HUES6 (cell line): ENCODE measurements at regions not wholly inside any gene's neighbourhood (a gene's known extent, or its start where the extent isn't known, plus 50 kb on each side); places are given as distances from the start of the nearest gene placed in this dataset.
"Not testable (repeated sequence)": the region's sequence is repeated elsewhere in the genome, so short reads cannot be mapped to it uniquely, and the experiment has no call there.

Source experiments
- H3K27ac ChIP-seq: 2 replicates; pipeline ENCODE4 v1.7.0; 2013; ENCODE audit warnings: low read depth, mild to moderate bottlenecking, low read length, inconsistent platforms
- H3K27me3 ChIP-seq: 2 replicates; pipeline ENCODE4 v1.6.1; 2013; ENCODE audit warnings: low read length; ENCODE audit not compliant: control insufficient read depth, insufficient read depth
- H3K36me3 ChIP-seq: 2 replicates; pipeline ENCODE4 v1.6.1; 2013; ENCODE audit warnings: low read length; ENCODE audit not compliant: control insufficient read depth, insufficient read depth
- H3K4me1 ChIP-seq: 2 replicates; pipeline ENCODE4 v1.6.1; 2013; ENCODE audit warnings: low read length; ENCODE audit not compliant: control insufficient read depth, insufficient read depth
- H3K4me3 ChIP-seq: 2 replicates; pipeline ENCODE4 v1.5.1; 2013; ENCODE audit warnings: low read depth, low read length
- H3K9ac ChIP-seq: one replicate; pipeline ENCODE4 v1.6.1; 2013; ENCODE audit warnings: mild to moderate bottlenecking, low read length
- H3K9me3 ChIP-seq: 2 replicates; pipeline ENCODE4 v1.6.1; 2013; ENCODE audit warnings: low read depth, low read length; ENCODE audit not compliant: control insufficient read depth, insufficient read depth

DNA sequence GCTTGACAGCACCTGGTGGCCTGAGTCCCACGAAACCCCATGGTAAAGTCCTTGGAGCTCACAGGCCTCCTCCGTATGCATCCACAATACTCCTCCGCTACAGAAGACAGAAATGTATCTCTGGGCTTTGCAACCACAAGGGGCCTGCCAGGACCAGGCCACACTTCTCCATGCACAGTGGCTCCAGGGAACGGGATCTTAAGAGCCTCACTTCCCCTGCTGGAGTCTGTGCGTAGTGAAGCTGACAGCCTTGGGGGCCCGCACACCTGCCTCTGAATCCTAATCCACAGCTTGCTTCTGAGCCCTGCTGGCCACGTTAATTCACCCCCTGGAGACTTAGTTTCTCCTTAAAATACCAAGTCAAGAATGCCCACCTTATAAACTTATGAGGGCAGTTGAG is 125.7 kb downstream of the COPRS start:
- Histone ChIP-seq H3K9me3 (peaks cover 3% of the 10 kb centered on the region; the same call in 1 of the 2 replicates), H3K4me1 (no peaks in the 10 kb centered on the region), H3K27ac (no peak overlapping the region), H3K27me3 (no peaks in the 10 kb centered on the region), H3K36me3 (no peaks in the 10 kb centered on the region), H3K4me3 (no peak overlapping the region), H3K9ac (no peak overlapping the region)

DNA sequence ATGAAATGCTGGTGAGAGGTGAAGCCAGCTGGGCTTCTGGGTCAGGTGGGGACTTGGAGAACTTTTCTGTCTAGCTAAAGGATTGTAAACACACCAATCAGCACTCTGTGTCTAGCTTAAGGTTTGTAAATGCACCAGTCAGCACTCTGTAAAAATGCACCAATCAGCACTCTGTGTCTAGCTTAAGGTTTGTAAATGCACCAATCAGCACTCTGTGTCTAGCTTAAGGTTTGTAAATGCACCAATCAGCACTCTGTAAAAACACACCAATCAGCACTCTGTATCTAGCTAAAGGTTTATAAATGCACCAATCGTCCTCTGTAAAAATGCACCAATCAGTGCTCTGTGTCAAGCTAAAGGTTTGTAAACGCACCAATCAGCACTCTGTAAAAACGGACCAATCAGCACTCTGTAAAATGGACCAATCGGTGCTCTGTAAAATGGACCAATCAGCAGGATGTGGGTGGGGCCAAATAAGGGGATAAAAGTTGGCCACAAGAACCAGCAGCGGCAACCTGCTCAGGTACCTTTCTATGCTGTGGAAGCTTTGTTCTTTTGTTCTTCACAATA is 127.4 kb downstream of the COPRS start:
- not testable (repeated sequence) for H3K4me3 ChIP-seq, H3K9ac ChIP-seq, H3K4me1 ChIP-seq, H3K36me3 ChIP-seq, H3K27ac ChIP-seq, H3K9me3 ChIP-seq, H3K27me3 ChIP-seq

DNA sequence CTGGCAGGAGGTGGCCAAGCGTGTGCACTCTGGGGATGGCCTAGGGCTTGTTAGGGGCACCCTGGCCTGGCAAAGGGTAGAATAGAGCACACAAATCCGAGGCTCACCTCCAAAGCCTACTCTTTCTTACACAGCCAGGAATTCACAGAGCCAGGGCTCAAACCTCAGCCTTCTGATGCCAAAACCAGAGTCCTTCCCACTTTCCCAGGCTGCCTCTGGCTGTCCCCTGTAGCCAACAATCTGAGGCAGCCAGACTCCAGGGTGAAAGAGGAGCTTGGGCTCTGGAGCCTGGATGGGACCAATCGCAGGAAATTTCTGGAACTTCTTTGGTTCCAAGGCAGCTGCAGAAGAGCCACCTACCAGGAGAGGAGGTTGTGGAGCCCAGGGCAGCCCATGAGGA is 127.9 kb downstream of the COPRS start:
- no peaks in the 10 kb centered on the region for H3K4me1 ChIP-seq
- peaks cover 3% of the 10 kb centered on the region; the same call in 1 of the 2 replicates for H3K9me3 ChIP-seq
- no peaks in the 10 kb centered on the region for H3K27me3 ChIP-seq
- no peaks in the 10 kb centered on the region for H3K36me3 ChIP-seq
- no peak overlapping the region for H3K27ac ChIP-seq
- no peak overlapping the region for H3K4me3 ChIP-seq
- H3K9ac ChIP-seq = no peak overlapping the region

DNA sequence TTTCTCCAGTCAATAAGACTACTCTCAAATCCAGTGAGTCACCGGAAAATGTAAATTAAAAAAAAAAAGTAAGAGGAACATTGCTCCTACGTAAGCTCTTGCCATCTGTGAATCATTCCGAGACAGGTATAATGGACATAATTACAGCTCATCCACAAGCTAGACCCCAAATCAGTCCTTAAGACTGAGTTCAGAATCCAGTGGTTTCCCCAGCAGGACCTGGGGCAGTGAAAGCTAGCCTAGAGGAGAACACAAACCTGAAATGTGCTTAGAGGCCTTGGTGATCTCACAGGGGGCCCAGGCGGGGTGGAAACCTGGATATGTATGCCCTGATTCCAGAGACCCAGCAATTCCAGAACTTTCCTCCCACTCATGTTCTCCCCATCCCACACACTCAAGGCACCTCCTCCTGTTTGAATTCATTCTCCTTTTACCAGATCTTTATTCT is 132.0 kb downstream of the COPRS start:
- Histone ChIP-seq H3K27ac (no peak overlapping the region), H3K27me3 (no peaks in the 10 kb centered on the region), H3K4me3 (no peak overlapping the region), H3K9me3 (peaks cover 2% of the 10 kb centered on the region; the same call in 1 of the 2 replicates), H3K4me1 (no peaks in the 10 kb centered on the region), H3K36me3 (no peaks in the 10 kb centered on the region), H3K9ac (no peak overlapping the region)

DNA sequence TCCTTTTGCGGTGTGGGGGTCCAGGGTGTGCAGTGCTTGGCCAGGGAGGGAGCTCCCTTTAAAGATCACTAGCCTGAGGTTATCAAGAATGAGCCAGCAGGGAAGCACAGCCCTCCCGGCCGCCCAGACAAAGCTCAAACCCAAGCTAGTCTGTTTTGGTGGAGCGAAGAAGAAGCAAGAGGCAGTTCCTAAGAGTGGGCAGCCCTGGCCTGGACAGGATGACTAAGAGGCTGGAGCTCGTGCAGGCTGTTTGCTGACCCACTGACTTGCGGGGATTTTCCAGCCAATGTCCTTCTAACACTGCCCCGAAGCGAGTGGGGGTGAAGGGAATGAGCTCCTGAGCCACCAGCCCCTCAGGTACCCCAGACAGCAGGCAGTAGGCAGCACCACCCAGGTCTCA is 134.4 kb downstream of the COPRS start:
- Histone ChIP-seq H3K4me1 (no peaks in the 10 kb centered on the region), H3K4me3 (no peak overlapping the region), H3K27ac (no peak overlapping the region), H3K36me3 (no peaks in the 10 kb centered on the region), H3K27me3 (no peaks in the 10 kb centered on the region), H3K9ac (no peak overlapping the region), H3K9me3 (no peaks in the 10 kb centered on the region)

DNA sequence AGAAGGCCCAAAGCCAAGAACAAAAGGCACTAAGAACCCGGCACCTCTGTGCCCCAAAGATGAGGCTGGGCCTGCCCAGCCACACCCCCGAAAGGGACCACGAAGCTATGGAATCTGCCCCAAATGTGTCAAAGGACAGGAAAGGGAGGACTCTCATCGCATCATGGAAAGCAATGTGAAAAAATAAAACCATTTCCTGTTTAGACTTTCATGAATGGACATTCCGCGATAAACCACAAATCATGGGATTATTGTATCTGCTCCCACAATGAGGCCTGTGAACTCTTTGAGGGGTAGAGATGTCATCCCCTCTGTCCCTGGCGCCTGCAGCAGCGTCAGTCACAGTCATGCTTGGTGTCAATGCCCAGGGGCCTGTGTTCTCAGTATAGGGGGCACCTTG is 135.0 kb downstream of the COPRS start:
- H3K9me3 ChIP-seq = no peaks in the 10 kb centered on the region
- no peaks in the 10 kb centered on the region for H3K27me3 ChIP-seq
- no peak overlapping the region for H3K4me3 ChIP-seq
- H3K9ac ChIP-seq = no peak overlapping the region
- no peaks in the 10 kb centered on the region for H3K4me1 ChIP-seq
- no peak overlapping the region for H3K27ac ChIP-seq
- no peaks in the 10 kb centered on the region for H3K36me3 ChIP-seq

DNA sequence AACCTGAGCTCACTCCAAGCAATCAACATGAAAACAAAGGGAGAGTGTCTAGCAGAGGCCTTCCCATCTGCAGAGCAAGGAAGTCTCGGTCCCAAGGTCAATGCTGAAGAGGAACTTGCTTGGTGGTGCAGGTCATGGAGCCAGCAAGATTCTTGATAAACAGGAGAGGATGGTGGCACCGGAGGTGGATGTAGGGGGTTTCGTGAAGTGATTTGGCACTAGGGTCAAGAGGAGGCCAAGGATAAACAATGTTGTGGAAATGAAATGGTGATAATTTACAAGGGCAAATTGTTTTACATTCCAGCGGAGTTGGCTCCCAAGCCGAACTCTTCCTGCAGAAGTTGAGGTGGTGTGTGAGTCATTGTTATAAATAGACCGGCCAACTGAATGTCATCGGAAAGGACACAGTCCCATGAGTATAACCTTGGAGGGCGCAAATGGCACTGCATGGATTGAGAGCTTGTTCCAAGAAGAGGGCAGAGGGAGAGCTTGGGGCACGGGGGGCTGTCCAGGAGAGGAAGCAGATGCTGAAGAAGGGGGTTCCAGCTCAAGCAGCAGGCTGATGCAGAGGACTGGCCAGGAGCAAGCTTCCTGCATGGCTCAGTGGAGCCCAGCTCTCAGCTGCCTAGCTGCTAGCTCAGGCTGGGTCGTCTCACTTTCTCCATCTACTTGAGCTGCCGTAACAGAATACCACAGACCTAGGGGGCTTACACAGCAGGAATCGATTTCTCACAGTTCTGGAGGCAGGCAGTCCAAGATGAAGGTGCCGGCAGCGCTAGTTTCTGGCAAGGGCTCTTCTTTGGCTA is 136.6 kb downstream of the COPRS start:
- H3K4me3 ChIP-seq = no peak overlapping the region
- no peaks in the 10 kb centered on the region for H3K36me3 ChIP-seq
- no peaks in the 10 kb centered on the region for H3K27me3 ChIP-seq
- no peaks in the 10 kb centered on the region for H3K4me1 ChIP-seq
- no peaks in the 10 kb centered on the region for H3K9me3 ChIP-seq
- H3K9ac ChIP-seq = no peak overlapping the region
- no peak overlapping the region for H3K27ac ChIP-seq

DNA sequence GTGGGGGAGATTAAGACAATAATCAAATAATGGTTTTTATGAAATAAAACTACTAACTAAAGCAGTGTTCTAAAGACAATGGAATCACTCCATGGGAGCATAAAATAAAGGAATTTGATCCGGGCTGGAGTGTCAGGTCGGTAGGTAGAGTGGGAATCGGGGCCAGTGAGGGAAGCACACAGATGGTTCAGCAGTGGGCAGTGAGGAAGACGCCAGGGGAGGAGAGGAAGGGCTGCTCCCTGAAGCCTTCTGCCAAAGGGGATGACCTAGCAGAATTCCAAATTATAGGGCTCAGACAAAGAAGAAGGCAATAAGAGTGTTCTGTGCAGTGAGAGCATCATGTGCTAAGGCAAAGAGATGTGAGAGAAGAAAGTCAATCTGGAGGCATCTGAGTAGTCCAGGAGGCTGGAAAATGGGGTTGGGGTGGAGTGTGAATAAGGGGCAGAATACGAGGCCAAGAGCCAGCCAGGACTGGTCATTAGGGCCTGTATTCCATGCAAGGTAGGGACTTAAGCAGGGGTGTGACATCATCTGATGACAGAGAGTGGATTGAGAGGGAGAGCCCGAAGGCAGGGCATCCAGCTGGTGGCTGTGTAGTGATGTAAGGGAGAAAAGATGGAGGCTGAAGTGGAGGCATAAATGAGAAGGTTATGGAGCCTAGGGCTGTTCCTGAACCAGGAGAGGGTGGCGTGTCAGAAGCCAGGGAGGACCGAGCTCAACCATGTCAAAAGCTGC is 137.6 kb downstream of the COPRS start:
- Histone ChIP-seq H3K36me3 (no peaks in the 10 kb centered on the region), H3K27ac (no peak overlapping the region), H3K4me3 (no peak overlapping the region), H3K9ac (no peak overlapping the region), H3K9me3 (no peaks in the 10 kb centered on the region), H3K4me1 (no peaks in the 10 kb centered on the region), H3K27me3 (no peaks in the 10 kb centered on the region)

DNA sequence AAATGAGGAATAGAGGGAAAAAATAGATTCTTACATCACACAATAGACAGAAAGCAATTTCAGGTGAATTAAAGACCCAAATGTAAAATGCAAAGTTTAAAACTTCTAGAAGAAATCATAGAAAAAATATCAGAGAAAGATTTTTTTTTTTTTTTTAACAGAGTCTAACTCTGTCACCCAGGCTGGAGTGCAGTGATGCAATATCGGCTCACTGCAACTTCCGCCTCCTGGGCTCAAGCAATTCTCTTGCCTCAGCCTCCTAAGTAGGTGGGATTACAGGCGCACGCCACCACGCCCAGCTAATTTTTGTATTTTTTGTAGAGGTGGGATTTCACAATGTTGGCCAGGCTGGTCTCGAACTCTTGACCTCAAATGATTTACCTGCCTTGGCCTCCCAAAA is 141.8 kb downstream of the COPRS start:
- not testable (repeated sequence) for H3K4me1 ChIP-seq, H3K9ac ChIP-seq, H3K27me3 ChIP-seq, H3K36me3 ChIP-seq, H3K4me3 ChIP-seq, H3K9me3 ChIP-seq, H3K27ac ChIP-seq

DNA sequence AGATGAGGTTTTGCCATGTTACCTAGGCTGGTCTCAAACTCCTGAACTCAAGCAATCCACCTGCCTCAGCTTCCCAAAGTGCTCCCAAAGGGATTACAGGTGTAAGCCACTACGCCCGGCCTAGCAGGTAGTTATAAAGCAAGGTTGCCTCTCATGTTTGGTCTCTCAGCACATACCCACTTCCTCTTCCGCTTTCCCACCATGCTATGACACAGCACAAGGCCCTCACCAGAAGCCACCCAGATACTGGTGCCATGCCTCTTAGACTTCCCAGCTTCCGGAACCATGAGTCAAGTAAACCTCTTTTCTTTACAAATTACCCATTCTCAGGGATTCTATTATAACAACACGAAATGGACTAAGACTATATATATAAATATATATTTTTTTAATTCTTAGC is 143.6 kb downstream of the COPRS start:
- Histone ChIP-seq H3K9ac (no peak overlapping the region), H3K4me3 (no peak overlapping the region), H3K4me1 (no peaks in the 10 kb centered on the region), H3K36me3 (no peaks in the 10 kb centered on the region), H3K27ac (no peak overlapping the region), H3K27me3 (no peaks in the 10 kb centered on the region), H3K9me3 (no peaks in the 10 kb centered on the region)

DNA sequence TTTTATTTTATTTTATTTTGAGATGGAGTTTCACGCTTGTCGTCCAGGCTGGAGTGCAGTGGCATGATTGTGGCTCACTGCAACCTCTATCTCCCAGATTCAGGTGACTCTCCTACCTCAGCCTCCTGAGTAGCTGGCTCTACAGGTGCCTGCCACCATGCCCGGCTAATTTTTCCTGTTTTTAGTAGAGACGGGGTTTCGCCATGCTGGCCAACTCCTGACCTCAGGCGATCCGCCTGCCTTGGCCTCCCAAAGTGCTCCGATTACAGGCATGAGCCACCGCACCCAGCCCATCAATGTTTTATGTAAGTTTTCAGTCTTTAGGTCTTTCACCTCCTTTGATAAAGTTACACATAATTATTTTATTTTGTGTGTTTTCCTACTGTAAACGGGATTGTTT is 154.6 kb downstream of the COPRS start:
- no peaks in the 10 kb centered on the region for H3K36me3 ChIP-seq
- no peaks in the 10 kb centered on the region for H3K4me1 ChIP-seq
- H3K9me3 ChIP-seq = peaks cover 4% of the 10 kb centered on the region; the same call in 1 of the 2 replicates
- no peaks in the 10 kb centered on the region for H3K27me3 ChIP-seq
- H3K9ac ChIP-seq = no peak overlapping the region
- no peak overlapping the region for H3K27ac ChIP-seq
- no peak overlapping the region for H3K4me3 ChIP-seq
